CD4-positive, alpha-beta T cell treated with Interleukin-15 for 1 hour (primary cell): ENCODE measurements at regions not wholly inside any gene's neighbourhood (a gene's known extent, or its start where the extent isn't known, plus 50 kb on each side); places are given as distances from the start of the nearest gene placed in this dataset.

Source experiments
- DNase-seq: peaks from one replicate; pipeline ENCODE4 v3.0.0-alpha.2; 2020

DNA sequence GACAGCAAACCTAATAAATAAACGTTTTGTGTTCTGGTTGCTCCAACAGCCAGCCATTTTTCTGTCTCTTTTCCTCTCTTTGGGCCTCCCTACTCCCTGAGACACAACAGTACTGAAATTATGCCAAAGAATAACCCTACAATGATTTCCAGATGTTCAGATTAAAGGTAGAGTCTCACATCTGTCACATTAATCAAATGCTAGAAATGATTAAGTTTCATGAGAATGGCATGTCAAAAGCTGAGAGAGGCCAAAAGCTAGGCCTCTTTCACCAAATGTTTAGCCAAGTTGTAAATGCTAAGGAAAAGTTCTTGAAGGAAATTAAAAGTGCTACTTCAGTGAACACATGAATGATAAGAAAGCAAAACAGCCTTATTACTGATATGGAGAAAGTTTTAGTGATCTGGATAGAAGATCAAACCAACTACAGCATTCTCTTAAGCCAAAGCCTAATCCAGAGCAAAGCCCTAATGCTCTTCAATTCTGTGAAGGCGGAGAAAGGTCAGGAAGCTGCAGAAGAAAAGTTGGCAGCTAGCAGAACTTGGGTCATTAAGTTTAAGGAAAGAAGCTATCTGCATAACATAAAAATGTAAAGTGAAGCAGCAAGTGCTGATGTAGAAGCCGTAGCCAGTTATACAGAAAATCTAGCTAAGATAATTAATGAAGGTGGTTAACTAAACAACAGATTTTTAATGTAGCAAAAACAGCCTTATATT, 182.1 kb upstream of the NUDT6 start:
- DNase-seq = no peak

DNA sequence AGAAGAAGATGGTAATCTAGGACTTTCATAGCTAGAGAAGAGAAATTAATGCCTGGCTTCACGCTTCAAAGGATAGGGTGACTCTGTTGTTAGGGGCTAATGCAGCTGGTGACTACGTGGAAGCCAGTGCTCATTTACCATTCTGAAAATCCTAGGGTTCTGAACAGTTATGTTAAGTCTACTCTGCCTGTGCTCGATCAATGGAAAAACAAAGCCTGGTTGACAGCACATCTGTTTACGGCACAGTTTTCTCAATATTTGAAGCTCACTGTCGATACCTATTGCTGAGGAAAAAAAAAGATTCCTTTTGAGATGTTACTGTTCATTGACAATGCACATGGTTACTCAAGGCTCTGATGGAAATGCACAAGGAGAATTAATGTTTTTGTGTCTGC, 182.6 kb upstream of the NUDT6 start:
- DNase-seq = no peak

DNA sequence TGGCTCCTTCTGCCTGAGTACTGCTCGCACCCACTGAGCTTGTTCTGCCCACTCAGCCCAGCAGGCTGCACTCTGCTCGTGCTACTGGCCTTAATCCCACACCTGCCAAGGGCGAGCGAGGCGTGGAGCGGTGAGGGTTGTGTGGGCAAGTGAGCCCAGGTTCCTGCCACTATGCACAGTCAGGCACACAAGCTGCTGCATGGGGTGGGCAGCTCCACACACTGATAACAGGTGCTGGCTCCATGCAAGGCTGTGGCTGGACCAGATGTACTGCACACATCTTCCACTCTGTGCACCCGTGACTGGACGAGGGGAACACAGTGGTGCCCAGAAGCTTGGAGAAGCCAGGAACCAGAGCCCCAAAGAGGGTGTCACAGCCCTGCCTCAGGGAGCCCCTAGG, 184.3 kb upstream of the NUDT6 start:
- no peak for DNase-seq

DNA sequence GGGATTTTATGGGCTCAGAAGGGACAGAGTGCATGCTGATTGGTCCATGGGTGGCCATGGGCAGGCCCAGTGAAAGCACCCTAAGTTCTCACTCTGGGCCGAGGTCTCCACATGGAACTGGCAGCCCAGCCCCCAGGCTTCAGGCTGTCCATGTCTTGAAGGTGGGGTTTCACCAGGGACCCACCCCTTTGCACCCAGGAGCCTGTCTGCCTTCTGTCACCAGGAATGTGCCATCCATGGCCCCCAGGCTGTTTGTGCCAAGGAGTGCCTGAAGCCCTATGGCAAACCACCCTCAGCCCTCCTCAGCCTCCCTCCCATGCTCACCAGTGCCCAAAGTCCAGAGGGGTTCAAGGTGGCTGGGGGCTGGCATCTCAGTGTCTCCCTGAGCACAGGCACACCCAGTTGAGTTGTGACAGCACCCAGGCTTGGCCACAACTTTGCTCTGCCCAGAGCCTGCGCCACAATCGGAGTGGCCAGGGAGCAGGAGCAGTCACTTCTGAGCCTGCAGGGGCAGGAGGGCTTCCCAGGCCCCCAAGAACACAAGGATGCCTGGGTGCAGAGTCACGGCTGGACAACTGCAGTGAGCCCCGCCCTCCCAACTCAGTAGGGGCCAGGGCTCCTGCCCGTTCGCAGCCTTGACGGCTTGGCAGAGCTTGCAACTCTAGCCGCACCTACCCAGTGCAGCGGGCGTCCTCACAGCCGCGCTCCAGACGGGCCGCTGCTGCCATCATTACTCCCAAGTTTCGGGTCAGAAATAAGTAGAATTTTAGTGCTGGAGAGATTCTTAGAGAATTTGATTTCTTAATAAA, 185.3 kb upstream of the NUDT6 start:
- no peak for DNase-seq

DNA sequence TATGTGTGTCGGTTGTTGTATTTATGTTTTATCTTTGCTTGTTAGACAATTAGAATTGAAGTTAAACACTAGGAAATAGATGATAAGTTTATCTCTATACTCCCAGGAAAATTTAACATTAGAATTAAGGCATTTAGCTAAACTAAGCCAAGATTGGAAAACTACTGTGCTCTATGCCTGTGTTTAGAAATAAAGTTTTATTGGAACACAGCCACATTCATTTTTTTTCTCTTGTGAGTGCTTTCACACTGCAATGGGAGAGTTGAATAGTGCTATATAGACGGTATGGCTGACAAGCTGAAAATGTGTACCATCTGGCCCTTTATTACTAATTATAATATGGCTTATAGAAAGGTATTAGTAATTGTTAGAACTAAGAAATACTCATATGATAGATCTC, 186.7 kb upstream of the NUDT6 start:
- DNase-seq = no peak

DNA sequence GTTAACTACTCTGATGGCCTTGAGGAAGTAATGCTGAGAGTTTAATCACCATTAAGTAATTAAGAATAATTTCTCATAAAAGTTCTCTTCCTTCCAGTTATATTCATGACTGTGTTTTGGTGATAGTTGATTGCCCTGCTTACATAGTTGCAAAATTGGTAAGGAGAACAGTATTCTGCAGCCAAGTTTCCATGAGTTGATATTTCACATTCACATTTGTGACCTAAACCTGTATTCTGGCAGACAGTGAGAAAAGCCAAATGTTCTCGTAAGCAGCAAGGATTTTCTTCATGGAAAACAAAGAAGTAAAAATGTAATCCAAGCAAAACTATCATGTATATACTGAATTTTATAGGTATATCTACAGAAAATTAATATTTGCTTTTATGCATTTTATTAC, 187.8 kb upstream of the NUDT6 start:
- no peak for DNase-seq

DNA sequence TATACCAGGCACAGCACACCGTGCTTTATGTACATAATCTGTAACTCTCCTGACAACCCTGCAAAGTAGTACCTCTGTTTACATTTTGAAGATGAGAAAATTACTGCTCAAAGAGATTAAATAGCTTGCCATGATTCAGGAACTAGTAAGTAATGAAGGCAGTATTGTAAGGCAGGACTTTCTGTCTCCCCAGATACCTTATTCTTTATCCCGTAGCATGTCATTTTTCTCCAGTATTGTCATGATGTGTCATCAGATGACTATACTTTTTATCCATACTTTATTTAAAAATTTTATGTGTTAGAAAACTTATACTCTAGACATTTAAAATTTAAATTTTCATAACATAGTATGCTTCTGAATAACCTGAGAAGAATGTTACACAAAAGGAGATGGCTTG, 188.3 kb upstream of the NUDT6 start:
- DNase-seq = no peak

DNA sequence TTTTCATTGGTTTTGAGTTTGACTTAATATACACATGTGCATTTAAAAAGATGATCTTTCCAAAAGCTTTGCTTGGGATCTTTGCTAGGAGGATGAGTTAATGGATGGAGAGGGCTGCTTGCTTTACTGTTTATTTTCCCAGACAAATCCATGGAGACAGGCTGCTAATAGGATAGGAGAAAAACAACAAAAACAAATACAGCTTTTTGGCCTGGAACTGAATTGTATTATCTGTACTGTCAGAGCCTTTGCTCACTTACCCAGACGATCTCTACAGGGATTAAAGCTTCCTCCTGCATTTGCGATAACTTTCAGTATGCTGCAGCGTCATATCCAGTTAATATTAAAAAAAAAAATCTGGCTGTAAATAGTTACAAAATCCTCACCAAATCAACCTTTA, 190.8 kb upstream of the NUDT6 start:
- no peak for DNase-seq

DNA sequence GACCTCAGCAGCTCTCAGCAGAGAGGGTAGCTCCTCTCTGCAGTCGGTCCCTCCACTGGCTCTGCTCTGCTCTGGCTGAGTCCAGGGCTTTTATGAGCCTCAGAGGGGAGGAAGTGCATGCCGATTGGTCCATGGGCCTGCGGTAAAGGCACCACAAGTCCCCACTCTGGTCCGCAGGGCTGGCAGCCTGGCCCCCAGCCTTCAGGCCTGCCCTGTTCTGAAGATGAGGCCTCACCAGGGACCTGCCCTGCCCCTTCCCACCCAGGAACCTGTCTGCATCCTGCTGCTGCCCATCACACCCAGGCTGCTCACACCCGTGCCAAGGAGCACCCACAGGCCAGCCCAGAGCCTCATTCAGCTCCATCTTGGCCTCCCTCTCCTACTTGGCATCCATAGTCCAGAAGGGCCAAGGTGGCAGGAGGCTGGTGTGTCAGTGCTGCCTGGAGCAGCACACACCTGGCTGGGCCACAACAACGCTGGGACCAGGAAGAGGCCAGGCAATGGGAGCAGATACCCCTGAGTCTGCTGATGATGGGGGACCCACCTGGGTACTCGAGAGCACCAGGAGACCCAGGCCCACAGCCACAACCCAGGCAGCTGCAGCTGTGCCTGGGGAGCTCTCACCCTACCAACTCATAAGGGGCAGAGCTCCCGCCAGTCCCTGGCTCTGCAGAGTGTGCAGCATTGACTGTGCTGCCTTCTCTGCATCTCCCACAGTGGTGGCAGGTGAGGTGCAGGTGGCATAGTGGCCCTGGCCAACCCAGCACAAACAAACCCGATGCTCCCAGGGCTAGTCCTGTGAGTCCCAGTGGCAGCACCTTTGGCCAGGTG, 191.9 kb upstream of the NUDT6 start:
- no peak for DNase-seq

DNA sequence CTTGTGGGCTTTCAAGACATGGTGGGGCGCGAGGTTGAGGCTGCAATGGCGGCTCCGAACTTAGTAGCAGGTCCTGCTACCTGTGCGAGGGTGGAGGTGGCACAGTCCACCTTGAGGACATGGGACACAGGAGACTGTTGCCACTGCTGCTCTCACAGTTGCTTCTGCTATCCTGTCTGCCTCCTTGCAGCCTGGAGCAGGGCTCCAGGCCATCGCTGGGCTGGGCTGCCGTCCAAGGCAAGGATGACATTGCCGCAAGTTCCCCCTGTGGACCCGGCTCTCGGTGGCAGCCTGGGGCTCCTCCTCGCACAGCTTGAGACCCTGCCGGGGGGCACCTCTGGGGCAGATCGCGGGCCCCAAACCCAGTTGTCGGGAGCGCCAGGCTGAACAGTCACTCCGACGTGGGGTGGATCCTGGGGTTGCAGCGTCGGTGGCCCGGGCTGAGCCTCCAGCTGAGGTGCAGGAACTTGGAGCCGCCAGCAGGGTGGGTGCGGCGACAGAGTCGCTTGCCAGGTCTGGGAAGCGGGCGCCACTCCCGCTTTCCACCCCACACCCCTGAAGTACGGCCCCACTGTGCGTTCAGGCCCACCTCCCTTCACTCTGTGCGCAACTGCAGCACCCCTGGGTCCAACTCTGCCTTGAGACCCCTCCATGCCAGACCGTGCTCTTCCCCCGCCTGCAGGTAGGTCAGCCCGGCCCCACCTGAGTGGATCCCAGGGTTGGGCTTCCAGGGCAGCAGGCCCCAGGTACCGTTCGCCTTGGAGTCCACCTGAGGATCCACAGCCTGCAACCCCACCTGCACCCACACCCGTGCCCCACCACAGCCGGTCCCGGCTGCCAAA, 192.7 kb upstream of the NUDT6 start:
- DNase-seq = no peak

DNA sequence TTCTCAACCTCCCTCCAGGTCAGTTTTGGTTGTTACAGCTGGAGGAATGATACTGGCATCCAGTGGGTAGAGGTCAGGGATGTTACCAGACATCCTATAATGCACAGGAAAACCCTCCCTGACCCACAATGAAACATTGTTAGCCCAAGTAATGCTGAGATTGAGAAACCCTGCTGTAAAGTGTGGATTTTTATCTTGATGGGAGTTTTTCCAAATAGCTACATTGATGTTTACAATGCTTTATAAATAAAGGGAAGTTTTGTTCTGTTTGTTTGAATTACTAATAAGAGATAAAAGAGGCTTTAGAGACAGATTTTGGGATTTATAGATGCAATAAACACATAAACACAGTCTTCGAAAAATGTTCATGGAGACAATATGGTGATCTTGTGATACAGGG, 194.0 kb upstream of the NUDT6 start:
- DNase-seq = no peak

DNA sequence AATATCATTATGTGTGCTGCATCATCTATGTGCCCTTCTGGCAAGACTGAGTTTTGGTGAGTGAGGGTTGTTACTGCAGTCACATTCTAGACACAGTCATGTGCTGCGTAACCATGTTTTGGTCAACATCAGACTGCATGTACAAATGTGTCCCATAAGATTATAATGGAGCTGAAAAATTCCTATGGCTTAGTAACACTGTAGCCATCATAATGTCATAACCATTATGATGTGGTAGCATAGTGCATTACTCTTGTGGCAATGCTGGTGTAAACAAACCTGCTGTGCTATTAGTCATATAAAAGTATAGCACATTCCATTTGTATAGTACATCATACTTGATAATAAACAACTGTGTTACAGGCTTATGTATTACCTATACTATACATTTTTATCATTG, 198.1 kb upstream of the NUDT6 start:
- DNase-seq = no peak

DNA sequence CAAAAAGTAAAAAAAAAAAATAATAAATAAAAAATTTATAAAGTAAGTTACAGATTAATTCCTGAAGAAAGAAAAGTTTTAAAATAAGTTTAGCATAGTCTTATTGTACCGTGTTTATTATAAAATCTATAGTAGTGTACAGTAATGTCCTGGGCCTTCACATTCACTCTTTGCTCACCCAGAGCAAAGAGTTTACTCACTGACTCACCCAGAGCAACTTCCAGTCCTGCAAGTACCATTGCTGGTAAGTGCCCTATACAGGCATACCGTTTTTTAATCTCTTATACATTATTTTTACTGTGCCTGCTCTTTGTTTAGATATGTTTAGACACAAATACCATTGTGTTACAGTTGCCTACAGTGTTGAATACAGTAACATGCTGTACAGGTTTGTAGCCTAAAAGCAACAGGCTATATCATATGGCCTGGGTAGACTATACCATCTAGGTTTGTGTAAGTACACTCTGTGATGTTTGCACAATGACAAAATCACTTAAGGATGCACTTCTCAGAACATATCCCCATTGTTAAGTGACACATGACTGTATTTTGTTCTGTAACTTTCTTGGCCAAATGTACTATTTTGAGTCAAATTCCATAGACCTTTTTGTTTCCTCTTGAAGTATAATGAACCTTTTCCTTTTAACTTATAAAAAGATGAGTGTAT, 199.0 kb upstream of the NUDT6 start:
- no peak for DNase-seq

DNA sequence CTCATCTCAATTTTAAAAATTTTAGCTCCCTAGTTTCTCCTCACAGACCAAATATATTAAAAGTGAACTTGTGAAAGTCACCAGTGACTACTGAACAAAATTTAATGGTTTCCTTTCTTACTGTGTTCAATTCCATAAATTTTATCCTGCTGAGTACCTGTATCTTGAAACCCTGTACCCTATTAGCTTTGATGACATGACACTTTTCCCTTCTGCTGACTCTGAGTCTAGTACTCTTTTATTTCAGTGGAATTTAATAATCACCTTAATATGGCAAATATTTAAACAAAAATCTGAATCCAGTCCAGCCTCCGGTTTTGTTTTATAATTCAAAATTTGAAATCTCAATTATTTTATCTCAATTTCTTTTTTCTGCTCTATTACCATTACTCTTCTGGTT, 203.1 kb upstream of the NUDT6 start:
- no peak for DNase-seq

DNA sequence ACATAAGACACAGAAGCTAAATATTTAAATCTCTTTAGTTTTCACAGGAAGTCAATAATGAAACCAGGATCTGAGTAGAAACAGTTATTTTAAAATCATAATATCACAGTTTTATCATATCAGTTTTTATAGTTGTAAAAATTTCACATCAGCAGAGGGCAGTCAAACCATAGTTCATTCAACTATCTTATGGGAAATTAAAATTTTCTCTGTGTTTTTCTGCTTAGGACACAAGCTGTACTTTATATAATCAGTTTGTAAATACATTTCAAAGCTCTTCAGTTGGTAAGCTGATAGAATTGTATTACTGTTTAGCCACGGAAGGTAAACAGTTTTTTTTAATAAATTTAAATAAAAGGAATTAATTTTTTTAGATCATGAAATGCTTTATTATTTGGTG, 204.8 kb upstream of the NUDT6 start:
- DNase-seq = no peak

DNA sequence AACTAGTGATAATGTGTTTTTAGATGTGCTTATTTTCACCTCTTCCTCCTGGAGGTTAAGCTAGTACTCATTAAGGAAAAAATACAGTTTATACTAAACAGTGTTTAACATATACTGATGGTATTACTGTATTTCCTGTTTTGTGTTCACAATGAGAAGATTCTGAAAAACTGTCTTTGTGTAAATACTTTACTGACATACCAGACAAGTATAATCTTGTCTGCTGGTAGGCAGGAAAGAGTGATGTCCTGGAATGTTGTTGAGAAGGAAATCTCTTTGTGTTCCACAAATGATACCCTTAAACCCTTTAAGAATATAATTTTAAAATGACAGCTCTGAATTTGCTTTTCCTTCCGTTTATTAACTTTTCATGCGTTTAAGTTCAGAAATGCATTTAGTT, 205.5 kb upstream of the NUDT6 start:
- DNase-seq = no peak

DNA sequence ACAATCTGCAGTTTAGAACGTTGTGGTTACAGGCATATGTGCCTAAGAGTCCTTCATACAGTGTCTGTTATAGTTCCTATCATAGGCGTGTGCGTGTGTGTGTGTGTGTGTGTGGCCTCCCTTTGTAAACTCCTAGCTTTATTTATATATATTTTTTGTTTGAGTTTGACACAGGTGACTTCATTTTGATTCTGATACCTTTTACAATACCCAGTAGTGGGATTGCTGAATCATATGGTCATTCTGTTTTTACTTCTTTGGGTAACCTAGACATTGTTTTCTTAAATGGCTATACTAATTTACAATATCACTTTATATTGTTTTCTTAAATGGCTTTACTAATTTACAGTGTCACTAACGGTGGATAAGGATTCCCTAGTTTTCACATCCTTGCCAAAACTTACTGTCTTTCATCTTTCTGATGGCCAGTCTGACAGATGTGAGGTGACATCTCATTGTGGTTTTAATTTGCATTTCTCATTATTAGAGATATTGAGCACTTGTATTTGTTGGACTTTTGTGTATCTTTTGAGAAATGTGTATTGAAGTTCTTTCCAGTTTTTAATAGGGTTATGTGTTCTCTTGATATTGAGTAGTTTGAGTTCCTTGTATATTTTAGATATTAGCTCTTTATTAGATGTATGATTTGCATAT, 211.1 kb upstream of the NUDT6 start:
- DNase-seq = no peak

DNA sequence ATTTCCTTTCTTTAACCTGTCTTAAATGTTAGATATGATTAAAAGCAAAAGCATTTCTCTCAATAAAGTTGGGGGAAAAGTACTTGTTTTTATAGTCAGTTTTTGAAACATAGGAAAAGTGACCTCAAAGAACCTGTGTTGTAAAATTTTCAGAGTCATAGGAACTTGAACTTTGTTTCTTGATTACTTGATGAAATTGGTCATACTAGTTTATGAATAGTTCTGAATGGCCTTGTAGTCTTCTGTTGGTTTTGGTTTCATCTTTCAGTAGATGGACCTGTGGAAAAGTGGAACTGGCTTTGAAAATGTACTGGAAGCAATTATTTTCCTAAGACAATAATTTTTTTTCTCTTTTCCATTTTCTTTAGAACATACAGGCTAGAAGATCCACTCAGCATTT, 222.2 kb upstream of the NUDT6 start:
- no peak for DNase-seq

DNA sequence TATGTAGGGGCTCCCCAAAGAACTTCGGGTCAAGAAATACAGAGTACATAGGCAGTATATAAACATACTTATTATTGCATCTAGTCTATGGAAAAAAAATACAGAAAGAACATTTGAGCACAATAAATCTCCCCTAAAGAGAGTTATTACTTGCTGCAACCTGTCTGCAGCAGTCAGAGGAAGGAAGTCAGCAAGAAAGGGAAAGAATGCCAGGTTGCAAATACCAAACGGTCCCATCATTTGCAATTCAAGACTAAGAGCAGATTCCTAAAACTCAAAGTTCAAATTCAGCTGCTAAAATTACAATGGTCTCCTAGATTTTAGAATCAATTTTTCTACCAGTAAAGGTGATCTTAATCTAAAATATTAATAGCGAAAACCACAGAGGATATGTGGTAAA, 236.2 kb upstream of the NUDT6 start:
- no peak for DNase-seq

DNA sequence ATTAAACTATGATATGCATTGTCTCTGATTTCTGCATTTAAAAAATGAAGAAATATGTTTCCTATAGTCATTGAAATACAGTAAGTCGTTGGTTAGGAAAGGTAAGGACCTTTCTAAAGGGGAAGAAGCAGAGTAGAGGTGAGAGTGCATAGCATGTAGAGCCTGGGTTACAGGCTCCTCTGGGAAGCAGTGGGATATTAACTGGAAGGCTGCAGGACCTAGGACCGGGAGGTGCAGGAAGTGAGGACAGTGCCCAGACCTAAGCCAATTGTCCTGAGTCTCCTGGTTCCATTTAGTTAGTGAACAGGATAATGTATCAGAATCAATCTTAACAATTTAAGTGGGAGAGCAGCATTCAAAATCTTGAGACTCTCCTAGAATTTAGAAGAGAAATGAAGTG, 237.1 kb upstream of the NUDT6 start:
- no peak for DNase-seq

DNA sequence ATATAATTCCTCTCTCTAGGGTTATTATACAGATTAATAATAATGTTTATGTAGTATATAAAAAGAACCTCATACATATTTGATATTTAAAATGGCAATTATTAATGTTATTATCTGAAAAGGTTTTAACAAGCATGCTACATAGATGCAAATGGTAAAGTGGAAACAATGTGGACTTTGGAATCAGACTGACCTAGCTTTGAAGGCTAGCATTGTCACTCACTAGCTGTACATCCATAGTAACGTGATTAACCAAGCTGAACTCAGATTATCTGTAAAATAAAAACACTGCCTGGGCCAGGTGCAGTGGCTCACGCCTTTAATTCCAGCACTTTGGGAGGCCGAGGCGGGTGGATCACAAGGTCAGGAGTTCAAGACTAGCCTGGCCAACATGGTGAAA, 233.7 kb upstream of the SPRY1 start:
- DNase-seq = no peak

DNA sequence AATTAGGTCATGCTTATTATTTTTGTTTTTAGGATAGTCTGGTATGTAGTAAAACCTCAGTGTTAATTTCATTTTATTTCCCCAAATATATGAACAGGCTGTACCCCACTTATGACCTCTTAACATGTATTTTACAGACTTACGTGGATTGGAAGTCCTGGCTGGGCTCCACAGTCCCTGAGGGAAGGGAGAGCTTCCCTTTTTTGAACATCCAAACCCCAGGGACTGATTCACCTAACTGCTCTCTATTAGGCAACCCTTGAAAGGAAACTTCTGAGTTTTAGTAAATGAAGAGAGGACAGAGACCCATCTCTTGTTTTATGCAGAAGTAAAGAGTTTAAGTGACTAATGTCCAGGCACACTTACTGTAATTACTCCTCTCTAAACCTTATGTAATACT, 233.1 kb upstream of the SPRY1 start:
- no peak for DNase-seq
